ENCODE measurements at regions not wholly inside any gene's neighbourhood (a gene's known extent, or its start where the extent isn't known, plus 50 kb on each side); places are given as distances from the start of the nearest gene placed in this dataset.

DNA sequence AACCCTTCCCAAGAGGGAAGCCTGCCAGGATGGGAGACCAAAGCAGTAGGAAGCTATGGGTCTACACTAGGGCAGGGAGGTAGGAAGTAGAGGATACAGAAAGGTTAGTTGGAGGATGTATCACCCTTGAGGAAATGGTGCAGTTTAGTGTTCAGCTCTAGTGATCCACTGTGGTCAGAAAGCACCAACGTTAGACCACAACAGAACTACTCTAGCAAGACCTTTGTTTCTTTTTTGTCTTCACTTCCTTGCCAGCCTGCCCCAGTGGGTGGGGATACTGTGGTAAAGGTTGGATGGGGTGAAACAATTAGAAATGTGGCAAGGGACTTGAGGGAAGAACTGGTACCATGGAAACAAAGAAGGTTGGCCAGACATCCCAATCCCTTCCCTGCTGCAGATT, 83.3 kb downstream of the DDIT4L start:
- no peak overlapping the region for H3K27ac ChIP-seq (ENCODE audit: low read depth, low read length)
- no peak overlapping the region for H3K4me3 ChIP-seq (ENCODE audit: low read depth, low read length)
- no peaks in the 10 kb centered on the region for H3K27me3 ChIP-seq (ENCODE audit: control insufficient read depth, insufficient read depth, low read length)
- no peaks in the 10 kb centered on the region for H3K4me1 ChIP-seq (ENCODE audit: control insufficient read depth, insufficient read depth, low read length)
- H3K9me3 ChIP-seq (ENCODE audit: control insufficient read depth, insufficient read depth, low read depth, low read length) = no peaks in the 10 kb centered on the region
- no peaks in the 10 kb centered on the region for H3K36me3 ChIP-seq (ENCODE audit: control insufficient read depth, insufficient read depth, low read length)
- no peak overlapping the region for H3K9ac ChIP-seq (ENCODE audit: low read length)

DNA sequence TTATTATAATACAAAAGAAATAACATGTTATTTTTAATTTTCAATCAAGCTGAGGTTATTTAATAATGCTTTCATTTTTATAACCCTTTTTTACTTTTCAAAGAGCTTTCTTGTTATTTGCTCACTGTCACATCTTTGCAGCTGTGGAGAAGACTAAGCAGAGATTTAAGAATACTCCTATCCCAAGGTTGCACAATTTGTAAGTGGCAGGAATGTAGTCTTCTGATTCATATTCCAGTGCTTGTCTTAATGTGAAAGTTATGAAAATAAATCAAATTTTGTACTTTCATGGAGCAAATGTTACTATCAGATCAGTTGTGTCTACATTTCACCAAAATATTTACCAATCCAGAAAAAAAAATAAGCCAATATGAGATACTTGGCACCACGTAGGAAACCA, 86.6 kb downstream of the DDIT4L start:
- peaks cover 13% of the 10 kb centered on the region for H3K4me1 ChIP-seq (ENCODE audit: control insufficient read depth, insufficient read depth, low read length)
- no peaks in the 10 kb centered on the region for H3K36me3 ChIP-seq (ENCODE audit: control insufficient read depth, insufficient read depth, low read length)
- no peak overlapping the region for H3K4me3 ChIP-seq (ENCODE audit: low read depth, low read length)
- H3K9ac ChIP-seq (ENCODE audit: low read length) = no peak overlapping the region
- H3K27me3 ChIP-seq (ENCODE audit: control insufficient read depth, insufficient read depth, low read length) = no peaks in the 10 kb centered on the region
- H3K27ac ChIP-seq (ENCODE audit: low read depth, low read length) = no peak overlapping the region
- H3K9me3 ChIP-seq (ENCODE audit: control insufficient read depth, insufficient read depth, low read depth, low read length) = no peaks in the 10 kb centered on the region

DNA sequence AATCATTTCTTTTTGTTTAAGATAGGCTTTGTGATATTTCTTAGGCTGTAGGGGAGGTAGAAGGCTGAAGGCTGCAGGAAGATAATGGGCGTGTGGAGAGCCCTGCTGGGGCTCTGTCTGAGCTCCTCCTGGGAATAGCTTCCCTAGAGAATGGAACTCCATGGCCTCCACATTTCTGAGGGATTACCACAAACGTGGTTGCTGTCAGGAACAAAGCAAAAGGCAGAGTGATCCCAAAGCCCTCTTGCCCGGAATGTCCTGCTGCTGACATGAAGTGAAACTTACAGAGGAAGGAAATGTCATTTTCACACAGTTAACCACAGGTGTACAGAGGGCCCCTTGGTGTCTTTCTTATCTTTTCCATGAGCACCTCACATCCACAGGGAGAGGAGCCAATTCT, 89.3 kb downstream of the DDIT4L start:
- Histone ChIP-seq H3K4me3 (ENCODE audit: low read depth, low read length) (no peak overlapping the region), H3K36me3 (ENCODE audit: control insufficient read depth, insufficient read depth, low read length) (no peaks in the 10 kb centered on the region), H3K27me3 (ENCODE audit: control insufficient read depth, insufficient read depth, low read length) (no peaks in the 10 kb centered on the region), H3K9me3 (ENCODE audit: control insufficient read depth, insufficient read depth, low read depth, low read length) (no peaks in the 10 kb centered on the region), H3K9ac (ENCODE audit: low read length) (no peak overlapping the region), H3K4me1 (ENCODE audit: control insufficient read depth, insufficient read depth, low read length) (peaks cover 13% of the 10 kb centered on the region), H3K27ac (ENCODE audit: low read depth, low read length) (no peak overlapping the region)

DNA sequence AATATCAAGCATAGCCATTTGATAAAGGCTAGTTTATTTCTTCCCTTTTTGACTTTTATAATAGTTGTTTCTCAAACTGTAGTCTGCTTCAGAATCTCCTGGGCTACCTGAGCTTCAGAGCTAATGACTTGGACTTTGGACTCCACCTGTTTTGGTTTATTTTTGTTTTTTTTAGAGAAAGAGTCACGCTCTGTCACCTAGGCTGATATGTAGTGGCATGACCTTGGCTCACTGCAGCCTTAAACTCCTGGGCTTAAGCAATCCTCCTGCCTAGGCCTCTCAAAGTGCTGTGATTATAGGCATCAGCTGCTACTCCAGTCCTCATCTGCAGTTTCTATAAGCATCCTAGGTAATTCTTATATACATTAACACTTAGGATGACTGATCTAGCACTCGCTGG, 90.5 kb downstream of the DDIT4L start:
- H3K36me3 ChIP-seq (ENCODE audit: control insufficient read depth, insufficient read depth, low read length) = no peaks in the 10 kb centered on the region
- H3K27ac ChIP-seq (ENCODE audit: low read depth, low read length) = no peak overlapping the region
- no peaks in the 10 kb centered on the region for H3K9me3 ChIP-seq (ENCODE audit: control insufficient read depth, insufficient read depth, low read depth, low read length)
- H3K27me3 ChIP-seq (ENCODE audit: control insufficient read depth, insufficient read depth, low read length) = no peaks in the 10 kb centered on the region
- H3K4me1 ChIP-seq (ENCODE audit: control insufficient read depth, insufficient read depth, low read length) = peaks cover 13% of the 10 kb centered on the region
- no peak overlapping the region for H3K4me3 ChIP-seq (ENCODE audit: low read depth, low read length)
- no peak overlapping the region for H3K9ac ChIP-seq (ENCODE audit: low read length)

DNA sequence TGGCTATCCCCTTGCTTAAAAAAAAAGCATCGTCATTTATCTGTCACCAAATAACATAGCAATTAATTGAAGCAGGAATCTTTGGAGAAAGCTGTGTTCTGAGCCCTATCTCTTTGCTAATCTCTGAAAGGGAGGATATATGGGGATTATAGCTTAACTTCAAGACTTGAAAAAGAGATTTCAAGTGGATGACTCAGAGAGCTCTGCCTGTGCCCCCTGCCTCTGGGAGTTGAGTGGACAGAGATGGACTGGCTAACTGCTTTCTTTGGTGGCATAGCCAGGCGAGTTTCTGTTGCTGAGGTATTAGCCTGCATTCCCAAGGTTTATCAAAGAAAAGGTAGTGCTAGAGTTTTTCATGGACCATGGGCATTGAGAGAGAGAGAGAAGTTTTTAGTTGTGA, 91.6 kb downstream of the DDIT4L start:
- Histone ChIP-seq H3K4me3 (ENCODE audit: low read depth, low read length) (no peak overlapping the region), H3K27ac (ENCODE audit: low read depth, low read length) (no peak overlapping the region), H3K9ac (ENCODE audit: low read length) (no peak overlapping the region), H3K27me3 (ENCODE audit: control insufficient read depth, insufficient read depth, low read length) (no peaks in the 10 kb centered on the region), H3K9me3 (ENCODE audit: control insufficient read depth, insufficient read depth, low read depth, low read length) (no peaks in the 10 kb centered on the region), H3K4me1 (ENCODE audit: control insufficient read depth, insufficient read depth, low read length) (peaks cover 18% of the 10 kb centered on the region), H3K36me3 (ENCODE audit: control insufficient read depth, insufficient read depth, low read length) (no peaks in the 10 kb centered on the region)

DNA sequence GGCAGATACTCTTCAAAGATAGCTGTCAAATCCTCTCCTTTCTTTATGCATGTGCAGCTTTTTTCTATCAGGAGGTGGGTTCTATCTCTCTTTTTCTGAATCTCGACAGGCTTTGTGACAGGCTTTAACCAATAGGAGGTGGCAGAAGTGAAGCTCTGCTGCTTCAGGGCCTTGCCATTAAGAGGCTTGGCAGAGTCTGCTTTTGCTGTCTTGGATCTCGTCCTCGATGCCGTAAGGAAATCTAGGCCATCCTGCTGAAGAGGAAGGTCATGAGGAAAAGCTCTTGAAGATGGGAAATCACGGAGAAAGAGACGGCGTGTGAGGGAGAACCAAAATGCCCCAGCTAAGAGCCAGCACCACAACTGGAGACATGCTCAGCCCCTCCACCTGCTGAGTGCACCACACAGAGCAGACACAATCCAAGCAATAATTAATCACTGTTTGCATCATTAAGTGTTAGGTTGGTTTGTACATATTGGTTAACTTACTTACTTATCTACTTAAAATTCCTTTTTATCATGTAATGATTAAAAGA, 92.2 kb downstream of the DDIT4L start:
- H3K4me1 ChIP-seq (ENCODE audit: control insufficient read depth, insufficient read depth, low read length) = peaks cover 23% of the 10 kb centered on the region
- H3K27ac ChIP-seq (ENCODE audit: low read depth, low read length) = no peak overlapping the region
- no peak overlapping the region for H3K4me3 ChIP-seq (ENCODE audit: low read depth, low read length)
- no peaks in the 10 kb centered on the region for H3K36me3 ChIP-seq (ENCODE audit: control insufficient read depth, insufficient read depth, low read length)
- no peak overlapping the region for H3K9ac ChIP-seq (ENCODE audit: low read length)
- no peaks in the 10 kb centered on the region for H3K9me3 ChIP-seq (ENCODE audit: control insufficient read depth, insufficient read depth, low read depth, low read length)
- H3K27me3 ChIP-seq (ENCODE audit: control insufficient read depth, insufficient read depth, low read length) = no peaks in the 10 kb centered on the region

DNA sequence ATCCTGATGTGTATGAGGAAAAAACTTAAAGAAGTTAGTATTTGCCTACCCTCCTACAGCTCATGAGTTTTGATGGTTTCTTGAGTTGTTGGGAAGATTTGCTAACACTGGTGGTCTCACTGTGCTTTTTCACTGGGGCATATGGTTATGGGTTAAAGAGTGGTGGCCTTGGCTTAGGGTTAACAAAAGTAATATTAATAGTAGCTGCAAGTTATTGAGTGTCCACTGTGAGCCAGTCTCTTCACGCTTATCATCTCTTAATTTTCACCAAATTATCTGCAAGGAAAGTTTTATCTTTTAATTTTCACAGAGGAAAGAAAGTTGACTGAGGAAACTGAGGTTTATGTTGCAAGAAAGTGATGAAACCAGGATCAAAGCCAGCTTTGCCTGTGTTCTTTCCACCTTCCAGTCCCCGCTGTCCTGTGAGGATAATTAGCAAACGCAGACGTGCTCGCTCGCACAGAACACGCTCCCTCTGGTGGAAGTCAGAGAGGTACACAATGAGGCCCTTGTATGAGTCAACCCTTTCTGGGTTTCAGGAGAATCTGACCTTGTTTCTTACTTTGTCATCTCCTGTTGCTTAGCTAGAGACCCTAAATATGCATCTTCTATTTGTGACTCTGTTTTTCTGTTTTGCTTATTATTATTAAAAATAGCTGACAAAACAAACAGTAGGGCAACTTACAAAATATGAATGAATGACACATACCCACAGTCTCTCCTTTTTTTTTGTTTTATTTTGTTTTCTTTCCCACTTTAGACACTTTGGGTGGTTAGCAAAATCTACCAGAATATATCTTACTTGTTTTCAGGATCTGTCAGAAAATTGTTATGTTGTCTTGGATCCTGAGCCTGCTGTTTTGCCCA, 94.3 kb downstream of the DDIT4L start:
- Histone ChIP-seq H3K27me3 (ENCODE audit: control insufficient read depth, insufficient read depth, low read length) (no peaks in the 10 kb centered on the region), H3K27ac (ENCODE audit: low read depth, low read length) (no peak overlapping the region), H3K4me3 (ENCODE audit: low read depth, low read length) (no peak overlapping the region), H3K9me3 (ENCODE audit: control insufficient read depth, insufficient read depth, low read depth, low read length) (no peaks in the 10 kb centered on the region), H3K9ac (ENCODE audit: low read length) (no peak overlapping the region), H3K4me1 (ENCODE audit: control insufficient read depth, insufficient read depth, low read length) (peaks cover 21% of the 10 kb centered on the region), H3K36me3 (ENCODE audit: control insufficient read depth, insufficient read depth, low read length) (no peaks in the 10 kb centered on the region)

DNA sequence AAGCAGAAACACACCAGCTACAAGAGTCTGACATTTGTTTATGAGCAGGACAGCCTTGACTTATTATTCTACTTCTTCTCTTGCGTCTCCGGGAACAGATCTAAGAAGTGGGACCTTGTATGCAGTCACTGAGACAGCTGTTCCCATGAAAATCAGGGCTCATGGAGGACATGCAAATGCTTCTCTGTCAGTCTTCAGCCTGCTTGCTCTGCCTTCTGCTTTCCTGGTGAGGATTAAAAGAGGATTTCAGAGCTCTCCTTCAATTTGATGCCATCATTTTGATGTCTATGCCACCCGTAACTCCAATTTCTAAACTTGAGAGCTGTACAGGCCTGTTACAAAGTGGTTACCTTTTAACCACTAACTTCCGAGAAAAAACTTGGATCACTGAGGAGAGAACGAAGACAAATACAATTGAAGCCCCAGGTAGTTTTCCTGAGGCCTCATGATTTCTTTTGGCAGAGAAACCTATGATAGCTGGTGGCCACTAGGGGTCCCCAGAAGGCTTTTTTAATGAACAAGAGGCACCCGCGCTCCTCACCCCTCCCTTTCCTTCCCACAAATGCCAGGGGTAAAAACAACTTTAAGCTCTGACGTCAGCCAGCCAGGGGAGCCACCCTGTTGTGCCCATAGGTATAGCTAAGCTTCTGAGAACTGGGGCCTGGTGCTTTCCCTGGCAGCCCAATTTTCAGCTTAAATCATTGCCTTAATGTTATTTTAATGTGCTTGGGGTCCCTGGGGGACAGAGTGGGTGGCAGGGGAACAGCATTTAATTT, 97.0 kb downstream of the DDIT4L start:
- Histone ChIP-seq H3K9me3 (ENCODE audit: control insufficient read depth, insufficient read depth, low read depth, low read length) (no peaks in the 10 kb centered on the region), H3K36me3 (ENCODE audit: control insufficient read depth, insufficient read depth, low read length) (no peaks in the 10 kb centered on the region), H3K27ac (ENCODE audit: low read depth, low read length) (peak overlapping the region; percentile 77; the same call in 1 of the 2 replicates), H3K27me3 (ENCODE audit: control insufficient read depth, insufficient read depth, low read length) (no peaks in the 10 kb centered on the region), H3K4me1 (ENCODE audit: control insufficient read depth, insufficient read depth, low read length) (peaks cover 13% of the 10 kb centered on the region), H3K9ac (ENCODE audit: low read length) (no peak overlapping the region), H3K4me3 (ENCODE audit: low read depth, low read length) (no peak overlapping the region)

DNA sequence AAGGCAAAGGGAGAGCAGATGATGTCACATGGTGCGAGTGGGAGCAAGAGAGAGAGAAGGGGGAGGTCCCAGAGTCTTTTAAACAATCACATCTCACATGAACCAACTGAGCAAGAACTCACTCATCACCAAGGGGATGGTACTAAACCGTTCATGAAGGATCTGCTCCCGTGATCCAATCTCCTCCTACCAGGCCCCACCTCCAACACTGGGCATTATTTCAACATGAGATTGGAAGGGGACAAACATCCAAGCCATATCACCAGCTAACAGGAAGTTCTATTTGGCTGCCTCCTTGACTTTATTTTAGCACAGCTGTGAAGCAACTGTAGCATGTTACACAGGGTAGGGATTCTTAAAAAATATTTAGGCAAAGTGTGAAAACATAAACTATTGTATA, 102.5 kb downstream of the DDIT4L start:
- 0 out of 2 replicates have a peak, but pooled peaks cover 3% of the 10 kb centered on the region for H3K36me3 ChIP-seq (ENCODE audit: control insufficient read depth, insufficient read depth, low read length)
- H3K27ac ChIP-seq (ENCODE audit: low read depth, low read length) = no peak overlapping the region
- no peak overlapping the region for H3K9ac ChIP-seq (ENCODE audit: low read length)
- no peak overlapping the region for H3K4me3 ChIP-seq (ENCODE audit: low read depth, low read length)
- no peaks in the 10 kb centered on the region for H3K27me3 ChIP-seq (ENCODE audit: control insufficient read depth, insufficient read depth, low read length)
- peaks cover 7% of the 10 kb centered on the region; the same call in 1 of the 2 replicates for H3K4me1 ChIP-seq (ENCODE audit: control insufficient read depth, insufficient read depth, low read length)
- peaks cover 21% of the 10 kb centered on the region for H3K9me3 ChIP-seq (ENCODE audit: control insufficient read depth, insufficient read depth, low read depth, low read length)

DNA sequence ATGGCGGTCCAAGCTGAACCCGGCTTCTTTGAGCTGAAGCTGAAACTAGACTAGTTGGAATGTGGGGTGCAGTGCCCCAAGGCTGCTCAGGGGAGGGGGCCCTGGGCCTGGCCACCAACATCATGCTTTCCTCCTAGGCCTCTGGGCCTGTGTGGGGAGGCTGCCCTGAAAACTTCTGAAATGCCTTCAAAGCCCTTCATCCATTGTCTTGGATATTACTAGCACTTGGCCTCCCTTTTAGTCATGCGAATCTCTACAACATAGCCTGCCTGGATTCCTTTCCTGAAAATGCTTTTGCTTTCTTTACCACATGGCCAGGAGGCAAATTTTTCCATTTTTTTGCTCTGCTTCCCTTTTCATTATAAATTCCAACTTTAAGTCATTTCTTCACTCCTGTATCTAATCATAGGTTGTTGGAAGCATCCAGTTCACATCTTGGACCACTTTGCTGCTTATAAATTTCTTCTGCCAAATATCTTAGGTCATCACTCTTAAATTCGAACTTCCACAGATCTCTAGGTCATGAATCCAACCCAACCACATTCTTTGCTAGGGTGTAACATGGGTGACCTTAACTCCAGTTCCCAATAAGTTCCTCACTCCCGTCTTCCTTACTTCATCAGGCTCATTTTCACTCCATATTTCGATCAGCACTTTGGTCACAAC, 103.4 kb downstream of the DDIT4L start:
- Histone ChIP-seq H3K27ac (ENCODE audit: low read depth, low read length) (peak overlapping the region; percentile 53; the same call in 1 of the 2 replicates), H3K9me3 (ENCODE audit: control insufficient read depth, insufficient read depth, low read depth, low read length) (peaks cover 21% of the 10 kb centered on the region), H3K4me1 (ENCODE audit: control insufficient read depth, insufficient read depth, low read length) (peaks cover 7% of the 10 kb centered on the region; the same call in 1 of the 2 replicates), H3K9ac (ENCODE audit: low read length) (no peak overlapping the region), H3K27me3 (ENCODE audit: control insufficient read depth, insufficient read depth, low read length) (no peaks in the 10 kb centered on the region), H3K4me3 (ENCODE audit: low read depth, low read length) (no peak overlapping the region), H3K36me3 (ENCODE audit: control insufficient read depth, insufficient read depth, low read length) (0 out of 2 replicates have a peak, but pooled peaks cover 3% of the 10 kb centered on the region)
